Fibroblast of lung (primary cell): ENCODE measurements at regions not wholly inside any gene's neighbourhood (a gene's known extent, or its start where the extent isn't known, plus 50 kb on each side); places are given as distances from the start of the nearest gene placed in this dataset.

Experiments used
- CTCF ChIP-seq, 2 donors: IDR thresholded peaks in 1 of 2; conservative IDR thresholded peaks in 1 of 2; 1 replicate in 1 of 2; 2 replicates in 1 of 2; pipeline ENCODE4 v1.5.1; 2011 to 2012; ENCODE audit warnings: low read length in 2 of 2, control low read depth in 1 of 2, inconsistent platforms in 1 of 2, low read depth in 1 of 2, mild to moderate bottlenecking in 1 of 2
- EZH2 ChIP-seq: IDR thresholded peaks from 2 replicates; pipeline ENCODE4 v1.5.1; 2012; ENCODE audit warnings: low read length, control low read depth, mild to moderate bottlenecking; ENCODE audit errors: missing control alignments

- TF ChIP-seq CTCF (conservative IDR thresholded peaks at IDR 0.05 in 1 of 2, IDR thresholded peaks at IDR 0.05 in 1 of 2; ENCODE audit: low read depth in 1 of 2, low read length in 2 of 2), result no peak
- no peak for TF ChIP-seq EZH2
Measured at GRCh38 chr4:54877006-54877405, 219.2 kb downstream of the KIT start.
